HL-60 (cell line): ENCODE measurements at regions not wholly inside any gene's neighbourhood (a gene's known extent, or its start where the extent isn't known, plus 50 kb on each side); places are given as distances from the start of the nearest gene placed in this dataset.

Experiments used
- DNase-seq, 2 experiments: peaks; one replicate each; pipeline ENCODE4 v3.0.0-alpha.2; 2010 to 2020; ENCODE audit warnings: low read depth in 1 of 2, low spot score in 1 of 2
- H3K27ac ChIP-seq: fragments of 250-450 bp; sonication (Bioruptor Pico); replicated peaks from 2 replicates; pipeline ENCODE4 v1.5.1; 2020; ENCODE audit warnings: mild to moderate bottlenecking, moderate library complexity
- H3K27me3 ChIP-seq: fragments of 250-450 bp; sonication (Bioruptor Pico); 2 replicates; pipeline ENCODE4 v1.5.1; 2021; ENCODE audit warnings: mild to moderate bottlenecking, moderate library complexity; ENCODE audit not compliant: insufficient read depth, poor library complexity, severe bottlenecking
- H3K4me3 ChIP-seq: replicated peaks from 2 replicates; pipeline ENCODE4 v1.5.1; 2011; ENCODE audit warnings: mild to moderate bottlenecking, control low read depth, low read length; ENCODE audit not compliant: insufficient read depth
- GABPA ChIP-seq: IDR thresholded peaks from 2 replicates; pipeline ENCODE4 v1.6.1; 2012; ENCODE audit warnings: low read depth
- POLR2AphosphoS5 ChIP-seq: IDR thresholded peaks from 2 replicates; pipeline ENCODE4 v1.6.1; 2012; ENCODE audit warnings: low read depth
- REST ChIP-seq: IDR thresholded peaks from 2 replicates; pipeline ENCODE4 v1.6.1; 2012; ENCODE audit warnings: low read depth; ENCODE audit not compliant: insufficient replicate concordance
- SPI1 ChIP-seq: IDR thresholded peaks from 2 replicates; pipeline ENCODE4 v1.6.1; 2012; ENCODE audit warnings: low read depth, mild to moderate bottlenecking, borderline replicate concordance
- TF ChIP-seq, protein P1 (sequence below): IDR thresholded peaks from one replicate; pipeline ENCODE4 v1.5.1; 2011; ENCODE audit warnings: low read length, control low read depth, inconsistent platforms; ENCODE audit not compliant: insufficient read depth

GRCh38 chr6:105803442-105803841 lies 282.7 kb upstream of the PRDM1 start:
- DNase-seq: no peak
- TF ChIP-seq POLR2AphosphoS5: no peak
- TF ChIP-seq GABPA: no peak
- TF ChIP-seq SPI1: no peak
- TF ChIP-seq, protein P1, sequence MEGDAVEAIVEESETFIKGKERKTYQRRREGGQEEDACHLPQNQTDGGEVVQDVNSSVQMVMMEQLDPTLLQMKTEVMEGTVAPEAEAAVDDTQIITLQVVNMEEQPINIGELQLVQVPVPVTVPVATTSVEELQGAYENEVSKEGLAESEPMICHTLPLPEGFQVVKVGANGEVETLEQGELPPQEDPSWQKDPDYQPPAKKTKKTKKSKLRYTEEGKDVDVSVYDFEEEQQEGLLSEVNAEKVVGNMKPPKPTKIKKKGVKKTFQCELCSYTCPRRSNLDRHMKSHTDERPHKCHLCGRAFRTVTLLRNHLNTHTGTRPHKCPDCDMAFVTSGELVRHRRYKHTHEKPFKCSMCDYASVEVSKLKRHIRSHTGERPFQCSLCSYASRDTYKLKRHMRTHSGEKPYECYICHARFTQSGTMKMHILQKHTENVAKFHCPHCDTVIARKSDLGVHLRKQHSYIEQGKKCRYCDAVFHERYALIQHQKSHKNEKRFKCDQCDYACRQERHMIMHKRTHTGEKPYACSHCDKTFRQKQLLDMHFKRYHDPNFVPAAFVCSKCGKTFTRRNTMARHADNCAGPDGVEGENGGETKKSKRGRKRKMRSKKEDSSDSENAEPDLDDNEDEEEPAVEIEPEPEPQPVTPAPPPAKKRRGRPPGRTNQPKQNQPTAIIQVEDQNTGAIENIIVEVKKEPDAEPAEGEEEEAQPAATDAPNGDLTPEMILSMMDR: no peak
- no peak for TF ChIP-seq REST
- Histone ChIP-seq H3K27me3 (no peaks in the 10 kb centered on the region), H3K27ac (no peak overlapping the region), H3K4me3 (no peak overlapping the region)

GRCh38 chr6:105802703-105803102 lies 283.4 kb upstream of the PRDM1 start:
- Histone ChIP-seq H3K27me3 (no peaks in the 10 kb centered on the region), H3K4me3 (no peak overlapping the region), H3K27ac (no peak overlapping the region)
- TF ChIP-seq SPI1: no peak
- no peak for TF ChIP-seq GABPA
- TF ChIP-seq REST: no peak
- TF ChIP-seq POLR2AphosphoS5: no peak
- TF ChIP-seq, protein P1: no peak
- no peak for DNase-seq

DNA sequence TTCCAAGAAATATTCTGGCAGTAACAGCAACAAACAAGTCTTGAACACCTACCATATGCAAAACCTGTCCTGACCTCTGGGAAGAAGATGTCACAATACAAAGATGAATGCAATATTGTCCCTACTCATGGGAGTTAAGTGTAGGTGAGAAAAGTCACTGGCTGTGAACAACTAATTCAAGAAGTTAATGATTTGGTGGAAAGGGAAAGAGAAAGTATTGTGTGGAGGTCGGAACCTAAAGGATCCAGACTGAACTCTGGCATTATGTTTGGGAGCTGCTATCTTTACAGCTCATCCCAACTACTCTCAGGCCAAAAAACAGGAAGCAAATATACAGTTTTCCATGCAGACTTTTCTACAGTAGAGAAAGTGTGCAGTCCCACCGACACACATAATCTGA lies 285.3 kb upstream of the PRDM1 start:
- Histone ChIP-seq H3K27me3 (no peaks in the 10 kb centered on the region), H3K4me3 (no peak overlapping the region), H3K27ac (no peak overlapping the region)
- no peak for DNase-seq
- TF ChIP-seq GABPA (no peak), SPI1 (no peak), REST (no peak), POLR2AphosphoS5 (no peak)
- TF ChIP-seq, protein P1: no peak
